Neuronal stem cell (in vitro differentiated cells): ENCODE measurements at regions not wholly inside any gene's neighbourhood (a gene's known extent, or its start where the extent isn't known, plus 50 kb on each side); places are given as distances from the start of the nearest gene placed in this dataset.

Source experiments
- DNase-seq: peaks from one replicate; pipeline ENCODE4 v3.0.0-alpha.2; 2013; ENCODE audit warnings: low spot score
- H2AFZ ChIP-seq: one replicate; pipeline ENCODE4 v1.6.1; 2013; ENCODE audit warnings: mild to moderate bottlenecking, low read length, inconsistent platforms
- H2AK5ac ChIP-seq: 2 replicates; pipeline ENCODE4 v1.6.1; 2013; ENCODE audit warnings: low read depth, mild to moderate bottlenecking, inconsistent platforms, low read length, moderate library complexity, mixed read lengths
- H2BK120ac ChIP-seq: 2 replicates; pipeline ENCODE4 v1.6.1; 2013; ENCODE audit warnings: low read depth, mild to moderate bottlenecking, inconsistent platforms, low read length, moderate library complexity, mixed read lengths
- H2BK12ac ChIP-seq: one replicate; pipeline ENCODE4 v1.6.1; 2013; ENCODE audit warnings: low read length, inconsistent platforms
- H2BK15ac ChIP-seq: 2 replicates; pipeline ENCODE4 v1.6.1; 2013; ENCODE audit warnings: mild to moderate bottlenecking, low read length, inconsistent platforms, mixed read lengths
- H2BK5ac ChIP-seq: one replicate; pipeline ENCODE4 v1.6.1; 2013; ENCODE audit warnings: inconsistent platforms, mild to moderate bottlenecking, low read length, moderate library complexity
- H3K14ac ChIP-seq: one replicate; pipeline ENCODE4 v1.6.1; 2013; ENCODE audit warnings: low read length, inconsistent platforms
- H3K18ac ChIP-seq: 2 replicates; pipeline ENCODE4 v1.6.1; 2013; ENCODE audit warnings: low read length, inconsistent platforms
- H3K23ac ChIP-seq: 2 replicates; pipeline ENCODE4 v1.6.1; 2013; ENCODE audit warnings: low read depth, mild to moderate bottlenecking, mixed read lengths, low read length, inconsistent platforms; ENCODE audit not compliant: poor library complexity
- H3K27ac ChIP-seq: replicated peaks from 3 replicates; pipeline ENCODE4 v1.5.1; 2013; ENCODE audit warnings: low read length, inconsistent platforms
- H3K27me3 ChIP-seq, 3 experiments: 2 replicates each; pipeline ENCODE4 v1.6.1; 2013; ENCODE audit warnings: low read length in 3 of 3, mild to moderate bottlenecking in 2 of 3, inconsistent platforms in 1 of 3, low read depth in 1 of 3, mixed read lengths in 1 of 3, moderate library complexity in 1 of 3; ENCODE audit not compliant: control insufficient read depth in 3 of 3, insufficient read depth in 3 of 3
- H3K36me3 ChIP-seq, 2 donors: replicated peaks in 1 of 2; 2 replicates each; pipeline ENCODE4 v1.6.1; 2013; ENCODE audit warnings: low read length in 2 of 2; ENCODE audit not compliant: control insufficient read depth in 2 of 2, insufficient read depth in 2 of 2
- H3K4ac ChIP-seq: 2 replicates; pipeline ENCODE4 v1.6.1; 2013; ENCODE audit warnings: inconsistent platforms, mild to moderate bottlenecking, low read length, moderate library complexity
- H3K4me1 ChIP-seq, 2 donors: 1 replicate in 1 of 2; 2 replicates in 1 of 2; pipeline ENCODE4 v1.6.1; 2013; ENCODE audit warnings: low read length in 2 of 2, low read depth in 1 of 2; ENCODE audit not compliant: control insufficient read depth in 2 of 2, insufficient read depth in 1 of 2
- H3K4me2 ChIP-seq: one replicate; pipeline ENCODE4 v1.6.1; 2013; ENCODE audit warnings: mild to moderate bottlenecking, low read length, inconsistent platforms; ENCODE audit not compliant: insufficient read depth, poor library complexity, severe bottlenecking
- H3K4me3 ChIP-seq, 2 donors: 2 replicates each; pipeline ENCODE4 v1.5.1; 2013; ENCODE audit warnings: low read length in 2 of 2, mild to moderate bottlenecking in 2 of 2, inconsistent platforms in 1 of 2, moderate library complexity in 1 of 2
- H3K79me1 ChIP-seq: one replicate; pipeline ENCODE4 v1.6.1; 2013; ENCODE audit warnings: low read depth, mild to moderate bottlenecking, inconsistent platforms, low read length, moderate library complexity
- H3K9ac ChIP-seq: one replicate; pipeline ENCODE4 v1.6.1; 2013; ENCODE audit warnings: mild to moderate bottlenecking, low read depth, low read length, inconsistent platforms; ENCODE audit not compliant: poor library complexity
- H3K9me3 ChIP-seq, 2 donors: replicated peaks in 1 of 2; 2 replicates each; pipeline versions ENCODE3 to v1.6.1; 2013; ENCODE audit warnings: low read length in 2 of 2, mild to moderate bottlenecking in 2 of 2, inconsistent platforms in 1 of 2, low read depth in 1 of 2, mixed read lengths in 1 of 2, moderate library complexity in 1 of 2; ENCODE audit not compliant: control insufficient read depth in 2 of 2, insufficient read depth in 1 of 2
- H4K8ac ChIP-seq: one replicate; pipeline ENCODE4 v1.6.1; 2013; ENCODE audit warnings: low read depth, mild to moderate bottlenecking, inconsistent platforms, low read length, moderate library complexity
- H4K91ac ChIP-seq: one replicate; pipeline ENCODE4 v1.6.1; 2013; ENCODE audit warnings: low read length, low read depth, mild to moderate bottlenecking, inconsistent platforms; ENCODE audit not compliant: poor library complexity
- WGBS, 2 donors: extraction: QIAGEN DNeasy Blood & Tissue Kit; methylation state at CpG; one replicate each; pipeline ENCODE4 v1.1.7; 2013; ENCODE audit warnings: missing lambda C conversion rate in 2 of 2, mixed read lengths in 1 of 2; ENCODE audit not compliant: insufficient read length in 2 of 2, insufficient replicate concordance in 1 of 2; ENCODE audit errors: extremely low coverage in 2 of 2; 5-methylcytosine and 5-hydroxymethylcytosine counted together

GRCh38 chr10:106179430-106179829 is 985.1 kb downstream of the SORCS1 start:
- no peak overlapping the region for H3K4me3 ChIP-seq
- H3K23ac ChIP-seq, result no peak overlapping the region
- H3K27ac ChIP-seq, result no peak overlapping the region
- no peak overlapping the region for H2AK5ac ChIP-seq
- no peak overlapping the region for H2AFZ ChIP-seq
- H2BK12ac ChIP-seq, result no peak overlapping the region
- no peaks in the 10 kb centered on the region for H3K27me3 ChIP-seq
- no peak overlapping the region for H2BK5ac ChIP-seq
- no peaks in the 10 kb centered on the region for H3K36me3 ChIP-seq
- H3K9ac ChIP-seq, result no peak overlapping the region
- H3K4me2 ChIP-seq, result no peak overlapping the region
- no peaks in the 10 kb centered on the region for H3K9me3 ChIP-seq
- H3K4ac ChIP-seq, result no peak overlapping the region
- no peak for DNase-seq
- H2BK120ac ChIP-seq, result no peak overlapping the region
- no peak overlapping the region for H4K91ac ChIP-seq
- H3K18ac ChIP-seq, result no peak overlapping the region
- H4K8ac ChIP-seq, result no peak overlapping the region
- no peak overlapping the region for H3K14ac ChIP-seq
- H2BK15ac ChIP-seq, result no peak overlapping the region
- H3K4me1 ChIP-seq, result no peaks in the 10 kb centered on the region
- H3K79me1 ChIP-seq, result no peaks in the 10 kb centered on the region

- no peak for DNase-seq
- WGBS, 2 donors, result no CpG with 5 or more reads among the region's 5 CpGs
- Histone ChIP-seq H3K4me3 (no peak overlapping the region), H3K18ac (no peak overlapping the region), H3K79me1 (no peaks in the 10 kb centered on the region), H3K4ac (no peak overlapping the region), H2AK5ac (no peak overlapping the region), H3K4me1 (no peaks in the 10 kb centered on the region), H4K91ac (no peak overlapping the region), H2AFZ (no peak overlapping the region), H3K9me3 (no peaks in the 10 kb centered on the region), H3K4me2 (no peak overlapping the region), H3K14ac (no peak overlapping the region), H2BK12ac (no peak overlapping the region), H2BK5ac (no peak overlapping the region), H3K9ac (no peak overlapping the region), H2BK120ac (no peak overlapping the region), H2BK15ac (no peak overlapping the region), H3K23ac (no peak overlapping the region), H3K27me3 (no peaks in the 10 kb centered on the region), H3K36me3 (no peaks in the 10 kb centered on the region), H3K27ac (no peak overlapping the region), H4K8ac (no peak overlapping the region)
Measured at GRCh38 chr10:106175760-106176377, 988.6 kb downstream of the SORCS1 start.

GRCh38 chr10:106173838-106174237 is 990.7 kb downstream of the SORCS1 start:
- no CpG with 5 or more reads among the region's 3 CpGs for WGBS, 2 donors
- Histone ChIP-seq H3K36me3 (no peaks in the 10 kb centered on the region), H3K4me3 (no peak overlapping the region), H3K79me1 (no peaks in the 10 kb centered on the region), H4K8ac (no peak overlapping the region), H2BK5ac (no peak overlapping the region), H2BK12ac (no peak overlapping the region), H2BK15ac (no peak overlapping the region), H2BK120ac (no peak overlapping the region), H2AK5ac (no peak overlapping the region), H4K91ac (no peak overlapping the region), H3K4me2 (no peak overlapping the region), H2AFZ (no peak overlapping the region), H3K18ac (no peak overlapping the region), H3K4ac (no peak overlapping the region), H3K9me3 (no peaks in the 10 kb centered on the region), H3K23ac (no peak overlapping the region), H3K4me1 (no peaks in the 10 kb centered on the region), H3K9ac (no peak overlapping the region), H3K27ac (no peak overlapping the region), H3K14ac (no peak overlapping the region), H3K27me3 (no peaks in the 10 kb centered on the region)
- DNase-seq, result no peak

GRCh38 chr10:106169241-106169640 is 995.3 kb downstream of the SORCS1 start:
- Histone ChIP-seq H3K18ac (no peak overlapping the region), H2AFZ (no peak overlapping the region), H2BK5ac (no peak overlapping the region), H4K91ac (no peak overlapping the region), H3K23ac (no peak overlapping the region), H2BK15ac (no peak overlapping the region), H3K27me3 (no peaks in the 10 kb centered on the region), H3K14ac (no peak overlapping the region), H3K9me3 (no peaks in the 10 kb centered on the region), H3K4ac (no peak overlapping the region), H2AK5ac (no peak overlapping the region), H3K4me3 (no peak overlapping the region), H2BK12ac (no peak overlapping the region), H3K27ac (no peak overlapping the region), H3K9ac (no peak overlapping the region), H3K36me3 (no peaks in the 10 kb centered on the region), H3K4me1 (no peaks in the 10 kb centered on the region), H3K79me1 (no peaks in the 10 kb centered on the region), H3K4me2 (no peak overlapping the region), H2BK120ac (no peak overlapping the region), H4K8ac (no peak overlapping the region)
- DNase-seq, result no peak
- no CpG with 5 or more reads among the region's 7 CpGs for WGBS, 2 donors
